Tongue (tissue), 1 donor: ENCODE measurements at regions not wholly inside any gene's neighbourhood (a gene's known extent, or its start where the extent isn't known, plus 50 kb on each side); places are given as distances from the start of the nearest gene placed in this dataset.
"Not testable (repeated sequence)": the region's sequence is repeated elsewhere in the genome, so short reads cannot be mapped to it uniquely, and the experiment has no call there.

Experiments
- DNase-seq: peaks from one replicate; pipeline ENCODE4 v3.0.0-alpha.2; 2015

DNA sequence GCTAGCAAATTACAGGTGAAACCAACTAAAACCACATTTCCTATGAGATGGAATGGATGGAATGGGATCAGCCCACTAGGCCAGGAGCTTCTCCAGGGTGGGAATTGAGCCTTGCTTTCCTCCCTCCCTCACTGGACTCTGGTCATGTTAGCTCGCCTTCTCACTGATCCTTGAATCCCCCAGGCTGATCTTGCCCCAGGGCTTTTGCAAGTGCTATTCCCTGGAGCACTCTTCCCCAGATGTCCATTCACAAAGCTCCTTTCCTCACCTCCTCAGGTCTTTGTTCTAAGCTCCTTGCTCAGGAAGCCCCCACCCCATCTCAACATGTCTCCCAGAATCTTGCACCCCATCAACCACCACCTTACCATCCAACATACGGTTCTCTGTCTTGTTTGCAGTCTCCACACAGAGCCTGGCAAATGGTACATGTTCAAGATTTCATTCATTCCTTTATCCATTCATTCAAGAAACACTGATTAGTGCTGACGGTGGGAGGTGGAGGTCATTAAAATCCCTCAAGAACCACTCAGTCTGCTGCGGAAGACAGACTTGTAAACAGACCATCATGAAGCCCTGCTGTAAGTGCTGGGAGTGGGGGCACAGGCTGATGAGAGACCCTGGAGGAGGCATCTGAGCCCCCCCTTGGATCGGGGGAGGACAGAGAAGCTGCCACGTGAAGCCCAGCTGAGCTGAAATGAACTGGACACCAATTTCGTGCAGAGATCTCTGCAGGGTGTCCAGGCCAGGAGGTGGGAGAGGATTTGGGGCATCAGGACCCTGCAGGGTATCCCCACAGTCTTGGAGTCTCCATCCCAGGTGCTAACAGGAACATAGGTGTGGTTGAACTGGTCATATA is 141.7 kb downstream of the BARX1 start:
- no peak for DNase-seq

DNA sequence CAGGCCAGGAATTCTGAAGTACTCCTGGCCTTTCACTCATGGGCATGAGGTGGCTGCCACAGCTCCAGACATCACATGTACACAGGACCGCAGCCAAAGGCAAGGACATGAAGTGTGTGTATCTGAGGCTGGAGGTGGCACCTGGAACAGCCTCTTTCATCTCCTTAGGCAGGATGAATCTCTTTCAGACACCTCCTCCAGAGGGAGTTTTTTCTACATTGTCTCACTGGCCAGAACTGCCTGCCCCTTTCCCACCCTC is 142.8 kb downstream of the BARX1 start:
- no peak for DNase-seq

DNA sequence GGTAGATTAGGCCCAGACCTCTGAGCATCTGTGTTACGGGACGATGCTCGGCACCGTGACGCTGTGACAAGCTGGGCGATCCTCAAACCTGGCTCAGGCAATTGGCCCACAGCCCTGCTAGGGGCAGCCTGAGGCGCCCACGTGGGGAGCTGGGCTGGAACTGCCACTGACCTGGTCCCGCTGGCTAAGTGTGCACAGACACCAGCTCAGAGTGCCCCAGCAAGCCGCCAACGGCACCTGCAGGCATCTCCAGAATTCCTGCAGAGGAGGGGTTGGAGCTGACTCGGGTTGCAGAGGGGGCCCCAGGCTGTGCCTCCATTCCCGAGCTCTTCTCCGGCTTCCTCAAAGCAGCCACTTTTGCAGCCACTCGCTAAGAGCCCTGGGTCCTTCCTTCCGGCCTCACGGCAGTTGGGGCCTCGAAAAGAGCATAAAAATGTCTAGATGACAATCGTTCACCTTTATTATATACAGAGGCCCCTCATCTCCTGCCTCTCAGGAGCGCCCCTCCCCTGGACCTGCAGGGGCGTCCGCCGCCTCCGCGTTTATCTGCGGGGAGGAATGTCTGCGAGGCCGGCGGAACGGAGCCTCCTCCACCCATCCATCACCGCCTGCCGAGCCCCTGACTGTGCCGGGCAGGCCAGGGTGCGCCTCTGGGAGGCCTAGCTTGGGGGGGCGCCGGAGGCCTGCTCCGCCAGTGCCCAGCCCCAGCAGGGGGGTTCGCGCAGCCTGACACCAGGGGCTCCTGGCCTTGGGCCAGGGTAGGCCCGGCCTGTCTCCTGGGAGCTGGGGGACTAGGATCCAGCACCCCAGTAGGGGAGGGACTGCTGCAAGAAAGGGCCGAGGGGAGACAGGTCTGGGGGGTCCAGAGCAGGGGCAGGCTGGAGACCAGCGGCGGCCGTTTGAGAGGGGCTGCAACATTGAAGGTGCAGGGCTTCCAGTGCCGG is 144.9 kb downstream of the BARX1 start:
- peak; percentile 12 for DNase-seq

DNA sequence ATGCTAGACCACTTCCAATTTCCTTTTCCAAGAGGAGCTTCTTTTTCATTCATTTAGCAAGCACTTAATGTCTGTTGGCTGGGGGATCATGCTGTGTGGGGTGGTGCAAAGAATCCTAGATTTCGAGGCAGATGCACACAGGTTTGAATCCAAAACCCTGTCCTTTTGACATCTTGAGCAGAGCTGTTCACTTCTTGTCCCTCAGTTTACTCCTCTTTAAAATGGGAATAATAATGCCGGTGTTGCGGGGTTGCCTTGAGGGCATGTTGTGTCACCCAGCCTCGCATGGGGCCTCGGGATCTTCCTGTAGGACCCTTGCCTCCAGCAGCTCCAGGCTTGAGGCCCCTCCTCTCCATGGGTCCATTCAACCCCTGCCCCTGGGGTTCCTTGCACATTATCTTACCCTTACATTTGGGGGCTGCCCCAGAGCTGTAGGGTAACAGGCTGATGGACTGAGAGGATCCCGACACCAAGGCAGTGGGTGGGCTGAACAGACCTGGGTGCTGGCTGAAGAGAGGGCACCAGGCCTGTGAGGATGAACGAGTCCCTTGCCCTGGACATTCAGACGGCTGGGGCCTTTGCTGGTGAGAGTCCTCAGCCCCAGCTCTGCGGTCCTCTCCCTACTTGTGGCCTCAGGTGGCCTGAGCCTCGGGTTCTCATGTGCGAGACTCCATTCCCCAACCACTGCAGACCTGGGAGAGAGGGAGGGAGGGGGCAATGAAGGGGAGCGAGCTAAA is 145.8 kb downstream of the BARX1 start:
- no peak for DNase-seq

DNA sequence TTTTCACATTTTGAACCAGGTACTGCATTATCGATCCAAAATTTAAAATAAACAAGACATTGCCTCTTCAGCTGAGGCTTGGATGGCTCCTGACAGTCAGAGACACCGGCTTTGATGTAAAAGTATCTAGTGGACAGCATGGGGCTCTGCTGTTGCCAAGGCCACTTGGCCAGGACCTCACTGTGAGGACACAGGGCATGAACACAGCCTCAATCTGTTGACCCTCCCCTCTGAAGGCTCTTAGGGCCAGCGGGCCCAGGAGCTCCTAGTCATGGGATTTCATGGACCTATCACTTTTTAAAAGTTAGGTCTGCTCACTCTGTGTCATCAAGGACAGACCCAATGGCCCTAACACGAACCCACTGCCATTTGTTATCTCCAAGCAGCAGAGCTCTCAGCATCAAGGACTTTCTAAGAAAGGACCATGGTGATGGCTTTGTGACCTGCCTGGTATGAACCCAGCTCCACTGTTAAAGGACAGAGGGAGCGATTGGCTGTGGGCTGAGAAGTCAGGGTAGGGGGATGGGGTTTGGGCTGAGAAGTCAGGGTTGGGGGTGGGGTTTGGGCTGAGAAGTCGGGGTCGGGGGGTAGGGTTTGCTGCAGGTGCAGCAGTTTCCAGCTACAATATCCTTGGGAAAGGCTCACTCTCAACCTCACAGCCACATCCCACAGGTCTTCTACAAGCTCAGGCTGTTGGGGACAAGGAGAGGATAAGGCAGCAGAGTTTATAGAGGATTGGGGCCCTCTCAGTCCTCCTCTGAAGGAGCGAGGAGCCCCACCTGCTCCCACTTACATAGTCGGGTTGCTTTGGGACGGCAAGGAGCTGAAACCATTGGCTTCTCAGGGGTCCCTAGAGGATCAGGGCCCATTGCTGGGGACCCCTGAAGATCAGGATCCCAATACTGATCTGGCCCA is 146.8 kb downstream of the BARX1 start:
- DNase-seq: no peak

DNA sequence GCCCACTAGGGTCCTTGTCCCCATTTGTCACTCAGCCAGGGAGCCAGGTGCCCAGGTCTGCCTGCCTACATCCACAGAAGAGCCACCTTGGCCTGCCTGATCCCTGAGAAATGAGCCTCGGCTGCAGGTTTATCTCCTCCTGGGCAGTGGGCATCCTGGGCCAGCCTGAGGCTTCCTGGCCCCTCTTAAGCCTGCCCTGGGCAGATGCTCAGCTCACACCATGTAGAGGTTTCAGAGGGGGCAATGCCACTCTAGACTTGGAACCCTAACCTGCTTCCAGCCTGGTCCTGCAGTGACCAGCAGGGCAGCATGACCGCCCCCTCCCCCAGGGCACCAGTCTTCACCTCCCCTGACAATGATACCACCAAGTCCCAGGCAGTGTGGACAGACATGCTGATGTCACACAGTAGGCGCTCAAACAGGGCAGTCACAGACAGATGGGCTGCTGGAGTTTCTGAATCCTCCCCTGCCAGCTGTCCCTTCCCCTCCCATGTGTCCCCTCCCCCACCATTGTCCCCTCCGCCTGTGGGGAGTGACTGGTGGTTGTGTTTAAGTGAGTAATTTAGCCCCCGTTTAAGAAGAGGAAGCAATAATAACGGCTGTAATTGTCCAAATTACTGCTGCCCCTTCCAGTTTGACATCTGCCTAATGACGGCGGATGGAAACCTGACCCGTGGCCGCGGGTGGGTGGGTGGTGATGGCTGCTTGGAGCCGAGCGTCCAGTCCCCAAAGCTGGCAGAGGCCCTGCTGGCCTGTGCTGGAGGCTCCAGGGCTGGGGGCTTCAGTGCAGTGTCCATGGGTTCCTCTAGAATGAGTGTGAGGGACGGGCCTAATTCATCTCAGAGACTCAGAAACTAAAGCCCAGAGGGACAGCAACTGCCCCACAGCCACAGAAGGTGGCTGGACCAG is 147.7 kb downstream of the BARX1 start:
- DNase-seq: peak; percentile 50

DNA sequence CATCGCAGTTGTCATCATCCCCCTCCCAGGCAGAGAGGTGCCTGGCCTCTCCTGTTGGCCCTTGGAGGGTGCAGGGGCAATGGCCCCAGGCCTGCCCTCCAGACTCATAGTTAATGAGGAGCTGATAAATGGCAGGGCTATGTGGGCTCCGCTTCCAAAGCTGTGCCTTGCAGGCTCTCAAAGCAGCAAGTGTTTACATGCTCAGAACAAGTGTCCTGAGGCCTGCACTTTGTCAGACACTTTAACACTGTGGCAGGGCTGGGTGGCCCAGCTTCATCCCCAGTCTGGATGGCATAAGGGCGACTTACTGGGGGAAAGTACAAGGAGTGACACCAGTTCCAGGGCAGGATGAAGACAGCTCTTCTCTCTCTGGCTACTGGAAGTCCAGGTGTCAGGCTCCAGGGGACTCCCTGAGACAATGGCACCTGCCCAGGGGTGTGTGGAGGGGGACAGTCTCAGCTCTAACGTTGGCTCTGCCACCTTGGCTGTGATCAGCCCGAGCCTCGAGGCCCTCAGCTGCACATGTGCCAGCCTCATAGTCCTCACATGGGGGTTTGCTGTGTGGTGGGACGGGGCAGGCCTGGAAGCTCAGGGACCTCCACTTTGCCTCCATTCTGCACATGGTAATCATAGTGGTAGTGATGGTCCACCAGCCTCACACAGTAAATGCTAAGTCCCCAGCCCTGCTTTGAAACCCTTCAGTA is 153.4 kb downstream of the BARX1 start:
- no peak for DNase-seq

DNA sequence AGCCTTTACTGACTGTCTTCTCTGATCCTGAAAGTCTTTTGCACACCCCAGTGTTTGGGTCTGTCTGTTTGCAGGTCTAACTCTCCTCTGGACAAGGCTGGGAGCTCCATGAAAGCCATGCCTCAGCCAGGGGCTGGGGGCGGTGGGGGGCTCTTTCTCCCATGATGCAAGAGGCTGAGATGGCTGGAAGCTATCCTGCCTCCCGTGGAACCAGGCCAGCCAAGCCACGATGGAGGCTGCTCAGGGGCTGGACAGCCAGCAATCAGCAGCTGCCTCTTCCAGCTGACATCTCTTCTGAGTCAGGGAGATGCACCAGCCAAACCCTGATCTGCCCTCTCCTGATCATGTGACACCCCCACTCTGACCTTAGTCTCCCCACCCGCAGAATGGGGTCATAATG is 154.0 kb downstream of the BARX1 start:
- no peak for DNase-seq

DNA sequence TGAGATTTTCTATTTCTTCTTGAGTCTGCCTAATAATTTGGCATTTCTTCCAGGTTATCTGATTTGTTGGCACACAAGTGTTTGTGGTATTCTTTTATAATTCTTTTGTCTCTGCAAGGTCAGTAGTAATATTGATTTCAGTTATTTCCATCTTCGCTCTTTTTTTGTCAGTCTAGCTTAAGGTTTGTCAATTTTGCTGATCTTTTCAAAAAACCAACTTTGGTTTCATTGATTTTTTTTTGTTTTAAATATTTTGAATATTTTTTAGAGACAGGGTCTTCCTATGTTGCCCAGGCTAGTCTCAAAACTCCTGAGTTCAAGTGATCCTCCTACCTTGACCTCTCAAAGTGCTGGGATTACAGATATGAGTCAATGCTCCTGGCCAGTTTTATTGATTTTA is 162.8 kb downstream of the BARX1 start:
- no peak for DNase-seq

DNA sequence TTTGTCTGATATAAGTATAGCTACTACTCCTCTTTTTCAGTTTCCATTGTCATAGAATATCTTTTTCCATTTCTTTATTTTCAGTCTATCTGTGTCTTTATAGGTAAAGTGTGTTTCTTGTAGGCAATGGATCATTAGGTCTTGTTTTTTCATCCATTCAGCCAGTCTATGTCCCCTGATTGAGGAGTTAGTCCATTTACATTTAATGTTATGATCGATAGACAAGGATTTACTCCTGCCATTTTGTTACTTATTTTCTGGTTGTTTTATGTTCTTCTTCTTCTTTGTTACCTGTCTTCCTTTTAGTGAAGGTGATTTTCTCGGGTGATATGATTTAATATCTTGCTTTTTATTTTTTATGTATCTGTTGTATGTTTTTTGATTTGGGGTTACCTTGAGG is 169.0 kb downstream of the BARX1 start:
- DNase-seq: no peak

DNA sequence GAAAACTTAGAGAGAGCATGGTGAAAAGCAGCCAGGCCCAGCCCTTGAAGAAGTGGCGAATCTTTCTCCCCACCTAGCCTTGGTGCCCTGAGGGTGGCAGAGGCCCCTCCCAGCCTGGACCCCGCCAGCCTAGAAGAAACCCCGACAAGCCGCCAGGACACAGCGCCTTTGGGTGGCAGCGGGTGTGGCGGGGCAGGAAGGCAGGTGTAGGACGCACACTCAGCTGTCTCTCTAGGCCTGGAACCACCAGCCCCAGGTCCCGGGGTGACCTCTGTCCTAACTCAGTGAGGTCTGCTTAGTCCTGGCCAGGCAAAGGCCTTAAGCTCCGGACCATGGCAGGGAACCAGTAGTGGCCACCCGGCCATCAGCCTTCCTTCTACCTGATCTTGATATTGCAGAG is 178.3 kb downstream of the BARX1 start:
- no peak for DNase-seq

DNA sequence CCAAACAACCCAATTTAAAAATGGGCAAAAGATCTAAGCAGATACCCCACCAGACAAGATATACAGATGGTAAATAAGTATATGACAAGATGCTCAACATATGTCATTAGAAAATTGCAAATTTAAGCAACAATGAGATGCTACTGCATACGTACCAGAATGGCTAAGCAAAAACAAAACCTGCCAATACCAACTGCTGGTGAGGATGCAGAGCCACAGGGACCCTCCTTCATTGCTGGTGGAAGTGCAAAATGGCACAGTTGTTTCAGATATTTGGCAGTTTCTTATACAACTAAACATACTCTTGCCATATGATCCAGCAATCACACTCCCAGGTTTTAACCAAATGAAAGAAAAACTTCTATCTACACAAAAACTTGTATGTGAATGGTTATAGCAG is 178.9 kb downstream of the BARX1 start:
- no peak for DNase-seq

DNA sequence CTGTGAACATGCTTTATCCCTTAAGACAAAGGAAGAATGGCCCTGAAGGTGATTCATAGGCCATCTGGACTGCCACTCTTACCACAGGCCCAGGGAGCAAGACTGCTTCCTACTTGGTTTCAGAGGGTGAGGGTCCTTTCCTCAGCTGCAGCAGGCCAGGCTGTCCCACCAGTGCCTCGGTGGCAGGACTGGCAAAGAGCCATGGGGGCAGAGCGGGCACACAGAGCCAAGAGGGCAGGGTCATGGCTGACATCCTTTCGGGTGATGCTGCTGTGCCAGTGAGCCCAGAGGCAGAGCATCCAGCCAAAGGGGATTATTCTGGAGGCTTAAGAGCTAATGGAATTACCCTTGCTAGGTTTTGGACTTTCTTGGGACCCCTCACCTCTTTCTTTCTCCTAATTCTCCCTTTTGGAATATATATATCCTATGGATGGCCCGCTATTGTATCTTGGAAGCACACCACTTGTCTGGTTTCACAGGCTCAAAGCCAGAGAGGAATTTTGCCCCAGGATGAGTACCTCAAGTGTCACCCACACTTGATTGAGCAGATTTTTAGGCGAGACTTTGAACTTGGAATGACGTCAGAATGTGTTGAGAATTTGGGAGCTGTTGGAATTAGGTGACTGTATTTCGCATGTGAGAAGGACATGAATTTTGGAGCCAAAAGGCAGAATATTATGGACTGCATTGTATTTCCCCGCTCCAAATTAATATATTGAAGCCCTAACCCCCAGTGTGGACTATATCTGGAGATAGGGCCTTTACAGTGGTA is 180.6 kb downstream of the BARX1 start:
- no peak for DNase-seq

DNA sequence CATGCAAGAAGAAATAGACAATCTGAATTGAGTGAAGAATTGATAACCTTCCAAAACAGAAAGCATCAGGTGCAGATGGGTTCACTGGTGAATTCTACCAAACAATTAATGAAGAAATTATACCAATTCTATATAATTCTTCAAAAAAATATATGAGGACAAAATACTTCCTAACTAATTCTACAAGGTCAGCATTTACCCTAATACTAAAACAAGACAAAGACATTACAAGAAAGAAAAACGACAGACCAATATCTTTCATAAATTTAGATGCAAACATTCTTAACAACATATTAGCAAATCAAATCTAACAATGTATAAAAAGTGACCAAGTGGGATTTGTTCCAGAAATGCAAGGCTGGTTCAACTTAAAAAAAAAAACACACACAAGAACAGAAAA is 183.9 kb downstream of the BARX1 start:
- no peak for DNase-seq

DNA sequence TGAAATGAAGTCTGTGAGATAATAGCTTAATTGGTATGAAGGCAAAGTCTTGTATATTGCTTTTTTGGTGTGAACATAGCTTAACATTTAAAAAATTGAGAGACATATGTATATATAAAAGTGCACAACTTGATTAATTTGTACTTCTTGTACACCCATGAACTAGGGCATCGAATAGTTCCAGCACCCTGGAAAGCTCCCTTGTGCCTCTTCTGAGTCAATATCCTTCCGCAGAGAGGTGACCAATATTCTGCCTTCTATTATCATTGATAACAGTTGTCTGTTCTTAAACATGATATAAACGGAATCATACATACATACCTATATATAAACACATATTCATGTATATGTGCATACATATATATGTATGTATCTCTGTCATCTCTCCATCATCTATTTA is 185.4 kb downstream of the PHF2 start:
- no peak for DNase-seq

DNA sequence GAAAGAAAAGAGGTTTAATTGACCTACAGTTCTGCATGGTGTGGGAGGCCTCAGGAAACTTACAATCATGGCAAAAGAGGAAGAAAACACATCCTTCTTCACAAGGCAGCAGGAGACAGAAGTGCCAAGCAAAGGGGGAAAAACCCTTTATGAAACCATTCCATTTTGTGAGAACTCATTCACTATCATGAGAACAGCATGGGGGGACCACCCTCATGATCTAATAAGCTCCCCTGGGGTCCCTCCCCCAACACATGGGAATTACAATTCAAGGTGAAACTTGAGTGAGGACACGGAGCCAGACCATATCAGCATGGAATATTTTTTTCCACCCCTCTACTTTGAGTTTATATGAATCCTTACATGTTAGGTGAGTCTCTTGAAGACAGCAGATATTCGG is 173.7 kb downstream of the PHF2 start:
- no peak for DNase-seq

DNA sequence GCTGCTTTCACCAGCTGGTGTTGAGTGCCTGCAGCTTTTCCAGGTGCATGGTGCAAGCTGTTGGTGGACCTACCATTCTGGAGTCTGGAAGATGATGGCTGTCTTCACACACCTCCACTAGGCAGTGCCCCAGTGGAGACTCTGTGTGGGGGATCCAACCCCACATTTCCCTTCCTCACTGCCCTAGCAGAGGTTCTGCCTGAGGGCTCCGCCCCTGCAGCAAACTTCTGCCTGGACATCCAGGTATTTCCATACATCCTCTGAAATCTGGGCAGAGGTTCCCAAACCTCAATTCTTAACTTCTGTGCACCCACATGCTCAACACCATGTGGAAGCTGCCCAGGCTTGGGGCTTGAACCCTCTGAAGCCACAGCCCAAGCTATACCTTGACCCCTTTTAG is 172.4 kb downstream of the PHF2 start:
- not testable (repeated sequence) for DNase-seq

DNA sequence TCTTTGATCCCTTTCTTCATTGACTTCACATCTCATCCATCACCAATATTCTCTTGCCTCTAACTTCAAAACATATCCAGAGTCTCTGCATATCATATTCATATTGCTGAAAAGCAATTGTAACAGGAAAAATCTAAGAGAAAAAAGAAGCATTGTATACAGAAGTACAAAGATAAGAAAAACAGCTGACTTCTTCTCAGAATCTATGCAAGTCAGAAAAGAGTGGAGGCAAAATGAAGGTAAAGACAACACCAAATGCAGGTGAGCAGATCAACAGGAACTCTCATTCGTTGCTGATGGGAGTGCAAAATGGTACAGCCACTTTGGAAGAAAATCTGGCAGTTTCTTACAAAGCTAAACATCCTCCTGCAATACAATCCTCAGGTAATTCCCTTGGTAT is 155.6 kb downstream of the PHF2 start:
- DNase-seq: no peak

DNA sequence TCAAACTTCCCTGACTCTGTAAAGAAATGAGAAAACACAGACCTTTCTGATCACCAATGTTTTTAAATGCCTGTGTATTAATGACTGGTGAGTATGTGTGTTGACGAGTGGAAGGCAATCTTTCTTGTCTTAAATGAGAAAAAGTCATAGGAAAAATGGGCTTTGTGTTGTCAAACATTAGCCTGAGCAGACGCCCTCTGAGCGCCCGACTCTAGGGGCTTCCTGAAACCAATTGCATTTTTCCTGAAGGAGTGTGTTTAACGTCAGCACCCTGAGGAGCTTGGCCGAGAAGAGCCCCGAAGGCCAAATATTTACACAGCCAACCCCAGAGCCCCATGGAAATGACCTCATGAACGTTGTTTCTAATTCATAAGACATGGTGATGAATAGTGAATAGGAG is 154.3 kb downstream of the PHF2 start:
- DNase-seq: peak; percentile 15
